ENCODE measurements at regions not wholly inside any gene's neighbourhood (a gene's known extent, or its start where the extent isn't known, plus 50 kb on each side); places are given as distances from the start of the nearest gene placed in this dataset.

- no peak for DNase-seq
Measured at GRCh38 chr2:19540739-19541525, 182.5 kb upstream of the OSR1 start.

GRCh38 chr2:19538411-19538963, 180.1 kb upstream of the OSR1 start:
- no peak for DNase-seq

DNA sequence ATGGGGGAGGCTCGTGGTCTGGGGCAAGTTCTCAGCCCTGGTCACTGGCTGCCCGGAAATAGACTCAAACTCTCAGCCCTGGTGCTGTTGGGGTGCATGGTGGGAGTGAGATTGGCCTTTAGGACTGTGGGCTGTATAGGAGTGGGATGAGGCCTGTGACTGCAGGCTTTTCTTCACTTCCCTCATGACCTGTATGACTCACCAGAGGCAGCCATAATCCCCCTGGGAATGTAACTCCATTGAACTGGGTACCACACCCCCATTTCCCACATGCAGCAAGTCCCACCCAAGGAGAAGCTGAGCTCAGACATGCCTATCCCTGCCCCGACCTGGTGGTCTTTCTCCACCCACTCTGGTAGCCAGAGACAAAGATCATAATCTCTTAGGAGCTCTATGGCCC, 177.7 kb upstream of the OSR1 start:
- DNase-seq = no peak

GRCh38 chr2:19532547-19533196, 174.2 kb upstream of the OSR1 start:
- no peak for DNase-seq

DNA sequence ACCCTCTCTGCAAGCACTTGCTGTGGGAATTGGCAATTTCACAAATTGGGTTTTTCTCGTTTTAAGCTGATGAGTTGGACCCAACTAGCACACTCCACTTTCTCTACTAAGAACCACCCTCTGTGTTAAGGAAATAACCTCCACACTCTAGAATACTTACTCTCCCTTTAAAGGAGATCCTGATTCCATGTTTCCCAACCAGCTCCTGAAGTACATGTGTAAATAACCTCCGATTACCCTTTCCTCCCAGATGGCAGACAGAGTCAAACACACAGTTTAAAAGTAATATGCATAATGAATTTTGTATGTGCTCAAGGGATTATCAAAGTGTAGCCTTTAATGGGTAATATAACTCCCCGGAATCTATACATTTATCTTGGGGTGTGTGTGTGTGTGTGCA, 171.3 kb upstream of the OSR1 start:
- DNase-seq = no peak

GRCh38 chr2:19527771-19528170, 169.3 kb upstream of the OSR1 start:
- DNase-seq = no peak

DNA sequence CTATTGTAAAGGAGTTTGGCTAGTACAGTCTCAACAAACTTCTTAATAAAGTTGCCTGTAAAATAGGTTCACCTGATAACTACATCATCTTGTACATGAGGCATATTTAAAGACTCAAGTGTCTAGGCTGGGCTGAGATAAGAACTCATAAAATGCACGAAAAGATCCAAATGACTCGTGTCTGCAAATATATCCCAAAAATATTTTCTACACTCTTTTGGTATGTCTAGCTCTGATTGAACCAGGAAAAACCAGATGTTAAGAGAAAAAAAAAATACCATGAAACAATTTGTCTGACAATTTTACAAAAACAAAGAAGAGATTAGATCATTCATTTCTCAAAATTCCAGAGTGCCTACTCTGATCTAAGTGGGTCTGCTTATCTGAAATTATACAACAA, 166.9 kb upstream of the OSR1 start:
- DNase-seq = no peak

DNA sequence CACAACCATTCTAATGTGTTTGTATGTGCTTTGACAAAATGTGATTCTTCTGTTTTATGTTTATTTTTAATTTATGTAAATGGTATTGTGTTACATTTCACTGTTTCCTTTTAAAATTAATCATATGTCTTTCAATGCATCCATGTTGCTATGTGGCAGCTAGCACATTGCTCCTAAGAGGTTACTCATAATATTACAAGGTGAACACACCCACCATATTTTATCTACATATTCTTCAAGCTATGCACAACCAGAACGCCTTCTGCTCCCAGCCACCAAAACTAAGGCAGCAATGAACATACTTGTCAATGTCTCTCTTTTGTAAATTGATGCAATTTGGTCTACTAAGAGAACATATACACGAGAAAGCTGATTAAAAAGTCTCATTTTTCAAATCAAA, 160.6 kb upstream of the OSR1 start:
- DNase-seq = no peak

DNA sequence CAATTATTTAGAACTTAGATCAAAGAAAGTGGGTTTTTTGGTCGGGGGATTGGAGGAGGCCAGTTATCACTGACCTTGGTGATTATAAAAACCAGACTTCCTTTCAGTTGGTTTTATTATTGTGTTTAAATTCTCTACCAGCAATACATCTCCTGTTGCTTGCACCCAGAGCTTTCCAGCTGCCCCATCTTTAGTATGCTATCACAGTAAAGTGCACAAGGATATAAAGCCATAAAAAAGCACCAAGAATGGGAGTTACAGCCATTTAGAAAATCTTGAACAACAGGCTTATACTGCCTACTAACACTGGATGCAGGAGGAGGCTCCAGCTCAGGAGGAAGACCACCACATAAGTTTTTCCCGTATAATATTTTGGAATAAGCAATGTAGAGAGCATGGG, 148.7 kb upstream of the OSR1 start:
- DNase-seq = no peak

DNA sequence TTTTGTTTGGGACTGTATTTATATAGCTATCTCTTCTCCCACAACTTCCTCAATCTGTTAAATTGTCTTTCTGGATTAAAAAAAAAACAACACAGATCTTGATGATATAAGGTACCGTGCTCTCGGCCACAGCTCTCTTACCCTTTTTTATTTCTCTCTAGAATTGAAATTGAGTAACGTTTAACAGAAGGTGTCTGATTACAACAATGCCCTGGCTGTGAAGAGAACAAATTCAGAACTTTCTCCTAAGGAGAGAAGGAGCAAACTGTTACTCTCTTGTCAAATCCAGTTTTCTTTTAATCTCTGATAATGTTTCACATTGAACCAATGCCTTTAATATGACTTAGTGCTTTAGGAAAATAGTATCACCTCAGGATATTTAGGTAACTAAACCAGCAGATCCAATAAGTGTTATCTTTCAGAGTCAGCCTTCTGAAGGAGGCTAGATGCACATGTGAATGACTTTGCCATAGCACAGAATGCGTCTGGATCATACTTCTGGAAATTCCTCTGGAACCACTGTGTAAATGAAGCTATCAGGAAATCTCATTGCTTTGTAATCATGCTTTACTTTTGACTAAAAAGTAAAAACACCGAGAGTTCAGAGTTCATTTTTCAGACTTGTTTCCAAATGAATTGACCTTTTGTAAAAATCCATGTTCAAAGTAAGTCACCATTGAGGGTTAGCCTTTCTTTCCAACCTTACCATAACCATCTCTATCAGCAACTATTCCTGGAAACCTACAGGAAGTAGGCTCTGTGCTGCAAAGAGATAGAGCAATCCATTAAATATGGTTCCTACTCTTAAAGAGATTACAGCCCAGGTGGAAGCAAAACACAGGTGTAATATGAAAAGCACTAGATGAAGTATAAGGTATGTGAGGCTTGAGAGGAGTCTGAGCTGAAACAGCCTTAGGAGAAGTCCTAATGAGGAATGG, 147.0 kb upstream of the OSR1 start:
- DNase-seq = no peak

DNA sequence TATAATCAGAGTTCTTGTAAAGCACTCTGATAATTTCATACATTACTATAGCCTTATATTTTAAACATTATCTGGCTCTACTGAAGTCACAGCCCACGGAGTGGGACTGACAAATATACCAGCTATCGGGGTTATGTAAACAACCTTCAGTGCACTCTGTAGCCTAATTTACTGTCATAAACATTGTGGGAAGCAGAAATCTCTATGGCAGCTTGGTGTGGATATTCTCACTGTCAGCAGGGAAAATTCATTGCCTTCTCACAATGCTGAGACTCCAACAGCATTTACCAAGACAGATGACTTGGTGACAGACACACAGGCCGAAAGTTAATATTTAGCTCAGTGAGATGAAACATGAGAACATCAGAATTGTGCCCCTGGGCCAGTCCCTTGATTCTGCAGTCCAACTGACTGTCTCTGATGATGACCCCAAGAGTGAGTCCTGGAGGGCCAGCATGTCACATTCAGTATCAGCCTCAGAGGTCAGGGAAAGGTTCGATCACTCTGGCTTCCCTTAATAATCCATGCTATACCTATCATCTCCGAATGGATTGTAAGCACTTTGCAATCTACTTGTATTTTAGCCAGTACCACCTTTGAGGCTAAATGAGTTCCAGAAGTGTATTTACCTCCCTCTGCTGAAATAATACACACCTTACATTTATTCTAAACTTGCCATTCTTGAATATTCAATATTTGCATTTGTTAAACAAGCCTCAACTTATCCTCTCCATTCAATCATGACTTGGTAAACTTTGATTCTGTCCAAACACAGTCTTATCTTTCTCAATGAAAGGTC, 146.2 kb upstream of the OSR1 start:
- no peak for DNase-seq

DNA sequence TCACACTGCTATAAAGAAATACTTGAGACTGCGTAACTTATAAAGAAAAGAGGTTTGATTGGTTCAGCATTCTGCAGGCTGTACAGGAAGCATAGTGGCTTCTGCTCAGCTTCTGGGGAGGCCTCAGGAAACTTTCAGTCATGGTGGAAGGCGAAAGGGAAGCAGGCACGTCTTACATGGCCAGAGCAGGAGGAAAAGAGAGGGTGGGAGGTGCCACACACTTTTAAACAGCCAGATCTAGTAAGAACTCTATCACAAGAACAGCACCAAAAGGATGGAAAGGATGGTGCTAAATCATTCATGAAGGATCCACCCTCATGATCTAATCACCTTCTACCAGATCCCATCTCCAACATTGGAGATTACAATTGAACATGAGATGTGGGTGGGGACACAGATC, 145.5 kb upstream of the OSR1 start:
- DNase-seq = no peak

- DNase-seq = no peak
Measured at GRCh38 chr2:19503406-19503805, 145.0 kb upstream of the OSR1 start.

DNA sequence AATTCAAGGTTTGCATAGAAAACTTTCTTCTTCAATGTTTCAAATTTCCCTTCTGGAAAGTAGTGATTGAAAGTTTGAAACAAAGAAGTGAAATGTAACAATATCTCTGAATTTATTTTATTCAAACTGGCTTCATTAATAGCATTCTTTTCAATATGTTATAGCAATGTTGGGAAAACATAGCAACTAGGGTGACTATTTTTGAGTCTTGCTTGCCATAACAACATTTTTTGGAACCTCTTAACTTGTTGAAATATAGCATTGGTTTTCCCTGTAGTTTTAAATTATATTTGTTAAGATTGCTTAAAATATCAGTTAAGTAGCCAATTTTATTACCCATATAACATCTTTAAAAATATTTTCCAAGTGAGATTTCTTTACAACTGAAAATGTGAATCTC, 141.7 kb upstream of the OSR1 start:
- DNase-seq = no peak

DNA sequence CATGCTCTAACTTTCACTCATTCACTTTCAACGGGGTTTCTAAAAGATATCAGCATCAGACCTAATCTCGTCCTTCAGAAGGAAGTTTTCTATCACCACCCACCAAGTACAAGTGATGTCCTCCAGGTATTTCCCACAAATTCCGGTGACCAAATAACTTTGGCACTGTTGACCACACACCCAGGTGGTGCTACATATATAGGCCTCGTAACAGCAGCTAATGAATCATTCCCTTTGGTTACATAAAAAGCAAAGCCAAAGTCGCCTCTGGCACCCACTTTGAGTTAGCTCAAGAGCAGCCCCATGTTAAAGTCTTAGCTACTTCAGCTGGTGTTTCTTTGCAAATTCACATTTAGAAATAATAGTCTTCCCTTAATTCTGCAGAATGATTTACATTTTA, 138.2 kb upstream of the OSR1 start:
- no peak for DNase-seq

GRCh38 chr2:19494241-19494640, 135.8 kb upstream of the OSR1 start:
- DNase-seq = no peak

DNA sequence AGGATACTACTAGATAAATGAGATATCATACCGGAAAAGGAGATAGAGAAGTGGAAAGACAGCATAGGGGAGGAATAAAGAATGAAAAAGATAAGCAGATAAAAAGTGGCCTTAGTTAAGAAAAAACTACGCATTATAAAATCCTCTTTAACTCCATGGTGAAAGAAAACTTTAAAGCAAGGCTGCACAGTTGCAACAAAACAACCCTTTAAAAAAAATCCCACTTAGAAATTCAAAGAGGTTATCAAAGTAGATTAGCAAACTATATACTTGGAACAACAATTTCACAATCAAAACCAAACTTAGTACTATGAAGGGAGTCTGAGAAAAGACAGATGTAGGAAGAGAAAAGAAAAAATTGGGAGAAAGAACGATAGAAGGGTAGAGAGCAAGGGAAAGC, 133.4 kb upstream of the OSR1 start:
- no peak for DNase-seq

DNA sequence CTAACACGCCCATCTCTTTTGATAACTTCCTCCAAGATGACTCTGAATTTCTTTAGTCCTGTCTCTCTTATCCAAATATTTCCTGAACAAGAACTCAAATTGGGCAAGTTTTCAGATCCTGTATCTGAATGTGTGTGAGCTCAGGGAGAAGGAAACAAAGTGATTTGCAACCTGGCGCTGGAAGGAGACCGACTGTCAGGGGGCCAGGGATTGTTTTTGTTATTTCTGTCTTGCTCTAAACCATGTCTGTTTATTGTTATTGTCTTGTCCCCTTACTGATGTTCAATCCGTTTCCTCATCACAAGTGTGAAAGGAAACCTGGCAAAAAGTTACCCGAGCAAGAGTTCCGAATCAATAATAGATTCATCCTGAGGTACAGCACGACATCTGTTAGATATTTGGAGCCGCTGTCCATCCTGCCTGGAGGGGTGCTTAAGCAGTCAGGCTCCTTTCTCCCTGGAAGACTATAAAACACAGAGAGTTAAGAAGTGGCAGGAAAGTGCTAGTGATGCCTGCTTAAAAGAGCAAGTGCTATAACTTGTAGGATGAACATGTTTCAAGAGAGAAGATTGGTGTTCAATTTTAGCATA, 132.5 kb upstream of the OSR1 start:
- DNase-seq = no peak

GRCh38 chr2:19488009-19488691, 129.7 kb upstream of the OSR1 start:
- DNase-seq = no peak

GRCh38 chr2:19484736-19485135, 126.3 kb upstream of the OSR1 start:
- no peak for DNase-seq

- DNase-seq = no peak
Measured at GRCh38 chr2:19480673-19481072, 122.2 kb upstream of the OSR1 start.

DNA sequence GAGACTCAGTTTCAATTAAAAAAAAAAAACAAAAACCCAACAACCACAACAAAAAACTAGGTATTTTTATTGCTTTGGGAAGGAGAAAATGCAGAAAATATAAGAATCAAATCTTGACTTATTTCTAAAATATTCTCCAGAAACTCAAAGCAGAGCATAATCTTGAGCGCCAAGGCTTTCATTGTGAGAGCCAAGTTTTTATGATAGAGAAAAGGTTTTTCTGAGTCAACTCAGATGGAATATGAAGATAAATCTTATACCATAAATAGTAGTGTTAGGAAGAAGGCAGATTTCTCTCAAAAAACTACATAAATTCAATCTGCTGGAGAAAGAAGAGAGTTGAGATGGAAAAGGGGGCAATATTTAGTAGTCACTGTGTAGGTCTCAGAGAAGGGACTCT, 121.2 kb upstream of the OSR1 start:
- DNase-seq = no peak
